IPS-18a (cell line): ENCODE measurements at regions not wholly inside any gene's neighbourhood (a gene's known extent, or its start where the extent isn't known, plus 50 kb on each side); places are given as distances from the start of the nearest gene placed in this dataset.

Source experiments
- H3K27ac ChIP-seq: one replicate; pipeline ENCODE4 v1.5.1; 2013; ENCODE audit warnings: low read length
- H3K27me3 ChIP-seq: one replicate; pipeline ENCODE4 v1.6.1; 2013; ENCODE audit warnings: mild to moderate bottlenecking, low read length; ENCODE audit not compliant: control insufficient read depth, insufficient read depth
- H3K36me3 ChIP-seq: one replicate; pipeline ENCODE4 v1.6.1; 2013; ENCODE audit warnings: low read depth, low read length; ENCODE audit not compliant: control insufficient read depth
- H3K4me1 ChIP-seq: one replicate; pipeline ENCODE4 v1.6.1; 2013; ENCODE audit warnings: low read depth, low read length; ENCODE audit not compliant: control insufficient read depth
- H3K4me3 ChIP-seq: one replicate; pipeline ENCODE4 v1.5.1; 2013; ENCODE audit warnings: low read length
- H3K9ac ChIP-seq: one replicate; pipeline ENCODE4 v1.6.1; 2013; ENCODE audit warnings: mild to moderate bottlenecking, low read length, moderate library complexity
- H3K9me3 ChIP-seq: one replicate; pipeline ENCODE4 v1.6.1; 2013; ENCODE audit warnings: low read depth, low read length; ENCODE audit not compliant: control insufficient read depth

- Histone ChIP-seq H3K27me3 (no peaks in the 10 kb centered on the region), H3K36me3 (no peaks in the 10 kb centered on the region), H3K4me3 (no peak overlapping the region)
Observed at GRCh38 chr1:38273196-38273804, 226.7 kb upstream of the POU3F1 start.

GRCh38 chr1:38272515-38272914 lies 225.9 kb upstream of the POU3F1 start:
- Histone ChIP-seq H3K27me3 (no peaks in the 10 kb centered on the region), H3K27ac (no peak overlapping the region)

More at GRCh38 chr1:38273196-38273804, 226.7 kb upstream of the POU3F1 start:
- H3K9ac ChIP-seq, result no peak overlapping the region
- peaks cover 5% of the 10 kb centered on the region for H3K9me3 ChIP-seq
- no peak overlapping the region for H3K27ac ChIP-seq
- H3K4me1 ChIP-seq, result peaks cover 48% of the 10 kb centered on the region

GRCh38 chr1:38270849-38271633 lies 224.4 kb upstream of the POU3F1 start:
- Histone ChIP-seq H3K9ac (peak overlapping the region; percentile 60), H3K27me3 (no peaks in the 10 kb centered on the region), H3K27ac (no peak overlapping the region), H3K4me3 (no peak overlapping the region), H3K4me1 (peaks cover 52% of the 10 kb centered on the region), H3K9me3 (no peaks in the 10 kb centered on the region), H3K36me3 (no peaks in the 10 kb centered on the region)

More at GRCh38 chr1:38272515-38272914, 225.9 kb upstream of the POU3F1 start:
- Histone ChIP-seq H3K36me3 (no peaks in the 10 kb centered on the region), H3K4me3 (no peak overlapping the region), H3K4me1 (peaks cover 52% of the 10 kb centered on the region), H3K9me3 (no peaks in the 10 kb centered on the region), H3K9ac (no peak overlapping the region)

GRCh38 chr1:38269923-38270848 lies 223.6 kb upstream of the POU3F1 start:
- H3K9me3 ChIP-seq, result no peaks in the 10 kb centered on the region

GRCh38 chr1:38268226-38268625 lies 221.6 kb upstream of the POU3F1 start:
- Histone ChIP-seq H3K27me3 (no peaks in the 10 kb centered on the region), H3K36me3 (no peaks in the 10 kb centered on the region), H3K4me1 (peaks cover 43% of the 10 kb centered on the region), H3K27ac (no peak overlapping the region), H3K9ac (no peak overlapping the region), H3K4me3 (no peak overlapping the region), H3K9me3 (no peaks in the 10 kb centered on the region)

More at GRCh38 chr1:38269923-38270848, 223.6 kb upstream of the POU3F1 start:
- peak overlapping the region; percentile 46 for H3K4me3 ChIP-seq
- no peaks in the 10 kb centered on the region for H3K36me3 ChIP-seq
- peak overlapping the region; percentile 60 for H3K9ac ChIP-seq
- peaks cover 52% of the 10 kb centered on the region for H3K4me1 ChIP-seq
- no peaks in the 10 kb centered on the region for H3K27me3 ChIP-seq
- H3K27ac ChIP-seq, result peak overlapping the region; percentile 95

GRCh38 chr1:38267037-38268036 lies 220.7 kb upstream of the POU3F1 start:
- Histone ChIP-seq H3K27me3 (no peaks in the 10 kb centered on the region), H3K9ac (no peak overlapping the region)

GRCh38 chr1:38266197-38266520 lies 219.6 kb upstream of the POU3F1 start:
- no peak overlapping the region for H3K4me3 ChIP-seq
- H3K9me3 ChIP-seq, result no peaks in the 10 kb centered on the region
- H3K27ac ChIP-seq, result no peak overlapping the region
- peaks cover 30% of the 10 kb centered on the region for H3K4me1 ChIP-seq
- H3K9ac ChIP-seq, result no peak overlapping the region
- H3K27me3 ChIP-seq, result no peaks in the 10 kb centered on the region
- no peaks in the 10 kb centered on the region for H3K36me3 ChIP-seq

More at GRCh38 chr1:38267037-38268036, 220.7 kb upstream of the POU3F1 start:
- no peak overlapping the region for H3K27ac ChIP-seq
- H3K4me1 ChIP-seq, result peaks cover 36% of the 10 kb centered on the region
- no peak overlapping the region for H3K4me3 ChIP-seq
- H3K9me3 ChIP-seq, result no peaks in the 10 kb centered on the region
- H3K36me3 ChIP-seq, result no peaks in the 10 kb centered on the region

GRCh38 chr1:38265293-38266196 lies 219.0 kb upstream of the POU3F1 start:
- H3K9ac ChIP-seq, result no peak overlapping the region
- no peaks in the 10 kb centered on the region for H3K9me3 ChIP-seq
- no peaks in the 10 kb centered on the region for H3K36me3 ChIP-seq
- peaks cover 24% of the 10 kb centered on the region for H3K4me1 ChIP-seq
- no peaks in the 10 kb centered on the region for H3K27me3 ChIP-seq
- H3K27ac ChIP-seq, result no peak overlapping the region
- H3K4me3 ChIP-seq, result no peak overlapping the region

GRCh38 chr1:38263438-38263837 lies 216.8 kb upstream of the POU3F1 start:
- Histone ChIP-seq H3K36me3 (no peaks in the 10 kb centered on the region), H3K27ac (no peak overlapping the region), H3K4me3 (no peak overlapping the region), H3K9ac (no peak overlapping the region), H3K27me3 (no peaks in the 10 kb centered on the region), H3K9me3 (no peaks in the 10 kb centered on the region), H3K4me1 (peaks cover 5% of the 10 kb centered on the region)

GRCh38 chr1:38261574-38261973 lies 215.0 kb upstream of the POU3F1 start:
- Histone ChIP-seq H3K4me1 (no peaks in the 10 kb centered on the region), H3K9me3 (no peaks in the 10 kb centered on the region), H3K9ac (no peak overlapping the region), H3K27me3 (no peaks in the 10 kb centered on the region), H3K36me3 (no peaks in the 10 kb centered on the region), H3K27ac (no peak overlapping the region), H3K4me3 (no peak overlapping the region)
